NB4 (cell line): ENCODE measurements at regions not wholly inside any gene's neighbourhood (a gene's known extent, or its start where the extent isn't known, plus 50 kb on each side); places are given as distances from the start of the nearest gene placed in this dataset.

Experiments used
- DNase-seq: peaks from one replicate; pipeline ENCODE4 v3.0.0; 2010; ENCODE audit warnings: low read depth
- H3K4me3 ChIP-seq: one replicate; pipeline ENCODE4 v1.5.1; 2011; ENCODE audit warnings: mild to moderate bottlenecking, low read depth, low read length, moderate library complexity
- MYC ChIP-seq: IDR thresholded peaks from 2 replicates; pipeline ENCODE4 v1.6.1; 2011; ENCODE audit warnings: low read depth, low read length
- POLR2A ChIP-seq: IDR thresholded peaks from 2 replicates; pipeline ENCODE4 v1.6.1; 2011; ENCODE audit warnings: mild to moderate bottlenecking; ENCODE audit not compliant: insufficient read length; ENCODE audit errors: extremely low read depth
- TF ChIP-seq, protein P1 (sequence below): IDR thresholded peaks from one replicate; pipeline ENCODE4 v1.5.1; 2012; ENCODE audit warnings: low read depth, low read length
- TF ChIP-seq, protein P2 (sequence below): IDR thresholded peaks from 2 replicates; pipeline ENCODE4 v1.6.1; 2011; ENCODE audit warnings: low read depth, low read length

DNA sequence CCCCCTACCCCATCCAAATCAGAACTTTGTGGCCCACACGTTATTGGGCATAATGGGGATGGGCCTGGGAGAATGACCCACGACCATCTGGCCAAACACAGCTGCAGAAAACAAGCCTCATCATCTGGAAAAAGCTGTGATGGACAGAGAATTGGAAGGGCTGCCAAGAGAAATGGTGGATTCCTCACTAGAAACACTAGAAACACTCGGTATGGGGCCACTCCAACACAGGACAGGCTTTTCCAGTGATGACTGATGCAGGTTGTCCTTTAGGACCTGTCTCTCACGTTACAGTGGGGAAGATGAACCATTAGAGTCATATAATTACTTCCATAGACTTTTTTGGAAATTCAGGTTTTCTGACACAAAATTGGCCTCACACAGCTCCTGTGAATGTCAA, 172.4 kb upstream of the TARS1 start:
- no peak for DNase-seq
- TF ChIP-seq MYC (no peak), POLR2A (no peak)
- TF ChIP-seq, protein P1, sequence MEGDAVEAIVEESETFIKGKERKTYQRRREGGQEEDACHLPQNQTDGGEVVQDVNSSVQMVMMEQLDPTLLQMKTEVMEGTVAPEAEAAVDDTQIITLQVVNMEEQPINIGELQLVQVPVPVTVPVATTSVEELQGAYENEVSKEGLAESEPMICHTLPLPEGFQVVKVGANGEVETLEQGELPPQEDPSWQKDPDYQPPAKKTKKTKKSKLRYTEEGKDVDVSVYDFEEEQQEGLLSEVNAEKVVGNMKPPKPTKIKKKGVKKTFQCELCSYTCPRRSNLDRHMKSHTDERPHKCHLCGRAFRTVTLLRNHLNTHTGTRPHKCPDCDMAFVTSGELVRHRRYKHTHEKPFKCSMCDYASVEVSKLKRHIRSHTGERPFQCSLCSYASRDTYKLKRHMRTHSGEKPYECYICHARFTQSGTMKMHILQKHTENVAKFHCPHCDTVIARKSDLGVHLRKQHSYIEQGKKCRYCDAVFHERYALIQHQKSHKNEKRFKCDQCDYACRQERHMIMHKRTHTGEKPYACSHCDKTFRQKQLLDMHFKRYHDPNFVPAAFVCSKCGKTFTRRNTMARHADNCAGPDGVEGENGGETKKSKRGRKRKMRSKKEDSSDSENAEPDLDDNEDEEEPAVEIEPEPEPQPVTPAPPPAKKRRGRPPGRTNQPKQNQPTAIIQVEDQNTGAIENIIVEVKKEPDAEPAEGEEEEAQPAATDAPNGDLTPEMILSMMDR = no peak
- TF ChIP-seq, protein P2, sequence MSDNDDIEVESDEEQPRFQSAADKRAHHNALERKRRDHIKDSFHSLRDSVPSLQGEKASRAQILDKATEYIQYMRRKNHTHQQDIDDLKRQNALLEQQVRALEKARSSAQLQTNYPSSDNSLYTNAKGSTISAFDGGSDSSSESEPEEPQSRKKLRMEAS = no peak
- no peak overlapping the region for H3K4me3 ChIP-seq

DNA sequence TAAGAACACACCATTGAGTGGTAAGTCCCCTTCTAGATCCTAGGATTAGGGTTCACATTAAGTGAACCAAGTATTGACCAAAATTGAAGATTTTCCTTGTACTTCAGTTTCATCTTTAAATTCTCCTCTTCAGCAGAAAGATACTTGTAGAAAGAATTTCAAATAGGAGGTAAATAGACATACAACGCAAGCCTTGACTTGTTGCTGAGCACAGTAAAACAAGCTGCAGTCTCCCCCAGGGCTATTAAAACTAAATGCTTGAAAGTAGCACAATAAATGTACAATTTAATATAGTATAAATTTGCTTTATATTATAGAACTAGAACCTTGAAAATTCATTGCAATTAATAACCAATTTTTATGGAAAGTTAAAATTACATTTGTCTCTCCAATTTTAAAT, 170.1 kb upstream of the TARS1 start:
- H3K4me3 ChIP-seq = no peak overlapping the region
- TF ChIP-seq, protein P1 = no peak
- TF ChIP-seq, protein P2 = no peak
- no peak for TF ChIP-seq MYC
- TF ChIP-seq POLR2A = no peak
- no peak for DNase-seq

DNA sequence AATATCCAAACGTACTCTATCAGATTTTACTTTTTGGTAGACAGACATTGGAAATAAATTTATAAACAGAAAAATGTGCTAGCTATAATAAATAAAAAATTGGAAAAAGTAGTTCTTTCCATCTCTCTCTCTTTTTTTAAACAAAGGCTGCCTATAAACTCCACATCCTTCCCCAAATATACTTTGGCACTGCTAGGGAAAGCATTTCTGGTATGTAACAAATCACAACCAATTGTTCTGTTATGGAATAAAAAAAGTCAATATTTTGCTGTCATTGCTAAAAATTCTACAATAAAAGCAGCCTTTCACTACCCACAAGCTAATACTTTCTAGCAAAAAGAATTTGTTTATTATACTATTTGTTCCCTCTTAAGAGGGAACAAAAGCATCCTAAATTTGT, 169.2 kb upstream of the TARS1 start:
- no peak for DNase-seq
- H3K4me3 ChIP-seq = no peak overlapping the region
- TF ChIP-seq POLR2A = no peak
- TF ChIP-seq, protein P1 = no peak
- TF ChIP-seq MYC = no peak
- TF ChIP-seq, protein P2 = no peak

DNA sequence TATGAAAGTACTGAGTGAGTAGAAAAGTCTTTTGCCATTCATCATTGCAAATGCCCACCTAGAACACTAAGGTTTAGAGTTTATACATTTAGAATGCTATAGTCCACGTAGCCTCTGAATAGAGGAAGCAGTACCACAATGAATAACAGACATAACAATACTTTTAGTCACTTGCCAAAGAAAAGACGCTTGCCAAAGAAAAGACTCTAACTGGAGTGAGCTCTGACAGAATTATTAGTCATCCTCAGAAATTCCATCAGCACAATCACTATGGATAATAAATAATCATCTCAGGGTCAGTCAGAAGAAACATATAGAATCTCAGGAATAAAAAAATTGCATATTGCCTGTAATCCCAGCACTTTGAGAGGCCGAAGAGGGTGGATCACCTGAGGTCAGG, 168.5 kb upstream of the TARS1 start:
- H3K4me3 ChIP-seq = no peak overlapping the region
- DNase-seq = no peak
- TF ChIP-seq MYC (no peak), POLR2A (no peak)
- TF ChIP-seq, protein P2 = no peak
- TF ChIP-seq, protein P1 = no peak

DNA sequence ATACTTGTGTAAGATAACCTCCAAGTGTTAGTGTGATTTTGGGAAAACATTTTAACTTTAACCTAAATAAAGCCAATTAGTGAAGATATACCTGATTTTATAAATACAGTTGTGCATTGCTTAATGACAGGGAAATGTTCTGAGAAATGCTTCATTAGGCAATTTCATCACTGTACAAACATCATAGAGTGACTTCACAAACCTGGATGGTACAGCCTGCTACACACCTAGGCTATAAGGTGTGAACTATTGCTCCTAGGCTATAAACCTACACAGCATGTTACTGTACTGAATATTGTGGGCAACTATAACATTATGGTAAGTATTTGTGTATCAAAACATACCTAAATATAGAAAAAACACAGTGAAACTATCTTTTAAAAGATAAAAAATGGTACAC, 166.8 kb upstream of the TARS1 start:
- TF ChIP-seq MYC = no peak
- TF ChIP-seq POLR2A = no peak
- TF ChIP-seq, protein P1 = no peak
- TF ChIP-seq, protein P2 = no peak
- H3K4me3 ChIP-seq = no peak overlapping the region
- no peak for DNase-seq

DNA sequence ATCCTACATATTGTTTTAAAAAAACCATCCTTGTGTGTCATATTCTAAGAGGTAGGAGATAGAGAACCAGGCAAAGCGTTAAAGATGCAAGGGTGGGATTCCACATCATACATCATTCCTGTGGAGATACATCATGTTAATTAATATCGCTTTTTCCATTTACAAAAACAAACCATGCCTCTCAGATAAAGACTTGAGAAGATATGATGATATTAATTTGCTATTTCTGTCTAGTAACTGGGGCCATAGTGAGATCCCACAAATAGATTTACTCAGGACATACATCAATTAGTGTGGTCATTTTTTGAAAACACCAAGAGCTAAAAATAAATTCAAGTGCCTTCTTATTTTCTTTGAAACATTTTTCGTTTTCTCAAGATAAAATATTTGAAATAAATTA, 165.4 kb upstream of the TARS1 start:
- no peak for DNase-seq
- TF ChIP-seq, protein P2 = no peak
- no peak for TF ChIP-seq POLR2A
- TF ChIP-seq MYC = no peak
- TF ChIP-seq, protein P1 = no peak
- no peak overlapping the region for H3K4me3 ChIP-seq
